Activated CD8-positive, alpha-beta T cell treated with anti-CD3 and anti-CD28 coated beads for 36 hours (primary cell): ENCODE measurements at regions not wholly inside any gene's neighbourhood (a gene's known extent, or its start where the extent isn't known, plus 50 kb on each side); places are given as distances from the start of the nearest gene placed in this dataset.

Experiments used
- ATAC-seq: fragments of 200-7000 bp; cut with Tn5 transposase; one replicate; pipeline ENCODE4 v1.10.0; 2021; ENCODE audit warnings: mild to moderate bottlenecking, moderate library complexity
- CTCF ChIA-PET: fragments of 350-600 bp; sonication (Branson Sonifier 250); formaldehyde crosslinking; loops from one replicate; lab custom pipeline; 2021; ENCODE audit warnings: antibody characterized with exemption; lab: Charles Lee
- POLR2A ChIA-PET: fragments of 350-600 bp; sonication (Branson Sonifier 250); formaldehyde crosslinking; loops from one replicate; lab custom pipeline; 2021; ENCODE audit warnings: antibody characterized with exemption; lab: Charles Lee
- DNase-seq: peaks from one replicate; pipeline ENCODE4 v3.0.0-alpha.2; 2020
- H3K27ac Mint-ChIP-seq: one replicate; pipeline ENCODE4 v1.8.0; 2021; ENCODE audit warnings: mild to moderate bottlenecking, mixed read lengths
- H3K27me3 Mint-ChIP-seq: one replicate; pipeline ENCODE4 v1.8.0; 2021; ENCODE audit warnings: mixed read lengths
- H3K36me3 Mint-ChIP-seq: one replicate; pipeline ENCODE4 v1.8.0; 2021; ENCODE audit warnings: low read depth, mixed read lengths
- H3K4me1 Mint-ChIP-seq: one replicate; pipeline ENCODE4 v1.8.0; 2021; ENCODE audit warnings: low read depth, mixed read lengths
- H3K4me3 Mint-ChIP-seq: one replicate; pipeline ENCODE4 v1.8.0; 2021; ENCODE audit warnings: mild to moderate bottlenecking, moderate library complexity, mixed read lengths
- H3K9me3 Mint-ChIP-seq: one replicate; pipeline ENCODE4 v1.8.0; 2021; ENCODE audit warnings: mixed read lengths
- intact Hi-C: fragments of 100-400 bp; cut with micrococcal nuclease; formaldehyde crosslinking; loops from one replicate; pipeline ENCODE4 v1.10.0; 2022
- TF ChIP-seq, protein P1 (sequence below): fragments of 200-600 bp; IDR thresholded peaks from one replicate; pipeline ENCODE4 v1.8.0; 2022; ENCODE audit warnings: antibody characterized with exemption, mild to moderate bottlenecking

GRCh38 chr3:72593881-72594397 is 254.3 kb downstream of the SHQ1 start:
- no peaks in the 10 kb centered on the region for H3K9me3 Mint-ChIP-seq
- POLR2A ChIA-PET, result interaction anchor here (0.6 kb wide), 1 partner anchor 151 kb away, joined by 3 read pairs; no protein-coding TSS in a partner anchor
- no peaks in the 10 kb centered on the region for H3K36me3 Mint-ChIP-seq
- no peak for ATAC-seq
- no peak for DNase-seq
- intact Hi-C loops, result no loop called here
- H3K4me3 Mint-ChIP-seq, result no peak overlapping the region
- H3K27ac Mint-ChIP-seq, result no peak overlapping the region
- TF ChIP-seq, protein P1, sequence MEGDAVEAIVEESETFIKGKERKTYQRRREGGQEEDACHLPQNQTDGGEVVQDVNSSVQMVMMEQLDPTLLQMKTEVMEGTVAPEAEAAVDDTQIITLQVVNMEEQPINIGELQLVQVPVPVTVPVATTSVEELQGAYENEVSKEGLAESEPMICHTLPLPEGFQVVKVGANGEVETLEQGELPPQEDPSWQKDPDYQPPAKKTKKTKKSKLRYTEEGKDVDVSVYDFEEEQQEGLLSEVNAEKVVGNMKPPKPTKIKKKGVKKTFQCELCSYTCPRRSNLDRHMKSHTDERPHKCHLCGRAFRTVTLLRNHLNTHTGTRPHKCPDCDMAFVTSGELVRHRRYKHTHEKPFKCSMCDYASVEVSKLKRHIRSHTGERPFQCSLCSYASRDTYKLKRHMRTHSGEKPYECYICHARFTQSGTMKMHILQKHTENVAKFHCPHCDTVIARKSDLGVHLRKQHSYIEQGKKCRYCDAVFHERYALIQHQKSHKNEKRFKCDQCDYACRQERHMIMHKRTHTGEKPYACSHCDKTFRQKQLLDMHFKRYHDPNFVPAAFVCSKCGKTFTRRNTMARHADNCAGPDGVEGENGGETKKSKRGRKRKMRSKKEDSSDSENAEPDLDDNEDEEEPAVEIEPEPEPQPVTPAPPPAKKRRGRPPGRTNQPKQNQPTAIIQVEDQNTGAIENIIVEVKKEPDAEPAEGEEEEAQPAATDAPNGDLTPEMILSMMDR, result no peak
- CTCF ChIA-PET, result no interaction called here
- H3K27me3 Mint-ChIP-seq, result no peaks in the 10 kb centered on the region
- H3K4me1 Mint-ChIP-seq, result no peaks in the 10 kb centered on the region

DNA sequence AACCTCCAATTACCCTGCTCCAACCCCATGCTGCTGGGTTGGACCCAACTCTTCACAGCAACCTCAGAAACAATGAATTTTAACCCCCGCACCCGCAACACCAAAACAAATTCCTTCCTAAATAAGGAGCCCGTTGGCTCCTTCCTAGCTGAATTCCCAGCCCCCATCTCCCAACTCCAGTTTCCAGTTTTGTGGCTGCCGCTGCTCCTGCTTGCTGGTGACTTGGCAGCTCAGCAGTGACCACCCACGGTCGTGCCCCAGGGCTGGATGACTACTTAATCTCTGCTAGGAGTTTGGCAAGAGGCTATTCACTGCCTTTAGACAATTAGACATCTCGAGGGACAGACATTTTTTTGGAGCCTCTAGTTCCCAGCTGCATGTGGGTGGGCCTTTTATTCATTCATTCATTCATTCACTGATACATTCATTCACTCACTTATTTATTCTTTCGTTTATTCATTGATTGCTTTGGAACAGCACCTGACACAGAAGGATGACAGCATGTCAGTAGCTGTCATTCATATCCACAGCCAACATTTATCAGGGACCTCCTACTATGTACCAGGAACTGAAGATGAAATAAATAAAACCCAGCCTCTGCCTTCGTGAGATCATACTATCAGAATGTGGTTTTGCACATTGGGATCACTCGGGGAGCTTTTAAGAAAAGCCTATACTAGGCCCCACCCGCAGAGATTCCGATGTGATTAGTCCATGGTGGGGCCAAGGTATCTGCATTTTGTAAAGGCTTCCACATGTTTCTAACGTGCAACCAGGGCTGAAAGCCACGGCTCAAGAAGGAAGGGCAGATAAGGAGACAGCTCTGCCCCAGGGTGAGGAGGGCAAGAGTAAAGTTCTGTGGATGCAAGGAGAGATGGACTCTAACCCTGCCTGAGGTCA is 256.5 kb downstream of the SHQ1 start:
- ChIA-PET POLR2A (no interaction called here), CTCF (interaction anchor here (0.6 to 3.1 kb wide), 2 partner anchors 13 to 75 kb away, joined by 4 to 6 read pairs; no protein-coding TSS in a partner anchor)
- DNase-seq, result no peak
- Mint-ChIP-seq H3K27me3 (no peaks in the 10 kb centered on the region), H3K4me3 (no peak overlapping the region), H3K9me3 (no peaks in the 10 kb centered on the region), H3K36me3 (no peaks in the 10 kb centered on the region), H3K27ac (no peak overlapping the region), H3K4me1 (no peaks in the 10 kb centered on the region)
- TF ChIP-seq, protein P1, result no peak
- no peak for ATAC-seq
- intact Hi-C loops, result no loop called here

- CTCF ChIA-PET, result interaction anchor here (0.6 to 3.1 kb wide), 2 partner anchors 14 to 76 kb away, joined by 4 to 6 read pairs; no protein-coding TSS in a partner anchor
Measured at GRCh38 chr3:72590732-72591221, 257.5 kb downstream of the SHQ1 start.

GRCh38 chr3:72587282-72587681 is 261.0 kb downstream of the SHQ1 start:
- Mint-ChIP-seq H3K4me1 (no peaks in the 10 kb centered on the region), H3K27me3 (no peaks in the 10 kb centered on the region), H3K9me3 (no peaks in the 10 kb centered on the region), H3K27ac (no peak overlapping the region), H3K36me3 (no peaks in the 10 kb centered on the region), H3K4me3 (no peak overlapping the region)
- CTCF ChIA-PET, result no interaction called here
- intact Hi-C loops, result no loop called here
- POLR2A ChIA-PET, result no interaction called here
- ATAC-seq, result no peak
- no peak for DNase-seq
- TF ChIP-seq, protein P1, result no peak

More at GRCh38 chr3:72590732-72591221, 257.5 kb downstream of the SHQ1 start:
- intact Hi-C loops, result no loop called here
- no peak for DNase-seq
- Mint-ChIP-seq H3K27me3 (no peaks in the 10 kb centered on the region), H3K9me3 (no peaks in the 10 kb centered on the region), H3K36me3 (no peaks in the 10 kb centered on the region), H3K4me3 (no peak overlapping the region), H3K4me1 (no peaks in the 10 kb centered on the region), H3K27ac (no peak overlapping the region)
- POLR2A ChIA-PET, result no interaction called here
- TF ChIP-seq, protein P1, result no peak
- no peak for ATAC-seq

DNA sequence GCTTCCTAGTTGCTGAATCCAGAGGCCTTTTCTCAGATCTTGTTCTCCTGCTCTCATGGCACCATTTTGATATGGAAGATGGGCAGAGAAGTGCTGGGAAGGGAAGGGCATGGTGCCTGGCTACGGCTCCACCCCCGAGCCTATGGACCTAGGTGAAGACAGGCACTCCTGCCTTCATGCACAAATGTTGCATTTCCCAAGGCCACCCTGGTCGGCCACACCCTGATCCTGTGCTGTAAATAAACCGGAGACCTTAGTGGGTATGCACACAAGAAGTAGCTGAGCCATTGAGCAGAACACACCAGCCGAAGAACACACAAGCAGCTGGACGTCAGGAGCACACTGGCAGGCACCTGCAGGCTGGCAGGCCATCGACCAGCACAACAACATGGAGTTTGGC is 261.6 kb downstream of the SHQ1 start:
- Mint-ChIP-seq H3K36me3 (no peaks in the 10 kb centered on the region), H3K4me1 (no peaks in the 10 kb centered on the region), H3K27ac (no peak overlapping the region), H3K27me3 (no peaks in the 10 kb centered on the region), H3K4me3 (no peak overlapping the region), H3K9me3 (no peaks in the 10 kb centered on the region)
- ChIA-PET CTCF (no interaction called here), POLR2A (no interaction called here)
- no peak for DNase-seq
- intact Hi-C loops, result no loop called here
- no peak for ATAC-seq
- TF ChIP-seq, protein P1, result no peak
